Activated B cell treated with CpG ODN at 0.5 μM for 24 hours (primary cell): ENCODE measurements at regions not wholly inside any gene's neighbourhood (a gene's known extent, or its start where the extent isn't known, plus 50 kb on each side); places are given as distances from the start of the nearest gene placed in this dataset.

Experiments
- ATAC-seq: fragments of 200-7000 bp; cut with Tn5 transposase; one replicate; pipeline ENCODE4 v1.10.0; 2021; ENCODE audit warnings: low read depth, mild to moderate bottlenecking, moderate library complexity
- CTCF ChIA-PET: fragments of 350-600 bp; sonication (Branson Sonifier 250); formaldehyde crosslinking; loops from one replicate; lab custom pipeline; 2021; ENCODE audit warnings: antibody characterized with exemption; lab: Charles Lee
- POLR2A ChIA-PET: fragments of 350-600 bp; sonication (Branson Sonifier 250); formaldehyde crosslinking; loops from one replicate; lab custom pipeline; 2021; ENCODE audit warnings: antibody characterized with exemption; lab: Charles Lee
- DNase-seq: peaks from one replicate; pipeline ENCODE4 v3.0.0; 2022
- H3K27ac Mint-ChIP-seq: one replicate; pipeline ENCODE4 v1.8.0; 2020; ENCODE audit warnings: mixed read lengths
- H3K27me3 Mint-ChIP-seq: one replicate; pipeline ENCODE4 v1.8.0; 2021; ENCODE audit warnings: mixed read lengths
- H3K36me3 Mint-ChIP-seq: one replicate; pipeline ENCODE4 v1.8.0; 2021; ENCODE audit warnings: low read depth, mixed read lengths
- H3K4me1 Mint-ChIP-seq: one replicate; pipeline ENCODE4 v1.8.0; 2021; ENCODE audit warnings: mixed read lengths
- H3K4me3 Mint-ChIP-seq: one replicate; pipeline ENCODE4 v1.8.0; 2020; ENCODE audit warnings: mild to moderate bottlenecking, mixed read lengths
- H3K9me3 Mint-ChIP-seq: one replicate; pipeline ENCODE4 v1.8.0; 2020; ENCODE audit warnings: mixed read lengths
- intact Hi-C: fragments of 100-400 bp; cut with micrococcal nuclease; formaldehyde crosslinking; loops from one replicate; pipeline ENCODE4 v1.15.1; 2024
- TF ChIP-seq, protein P1 (sequence below): fragments of 200-600 bp; IDR thresholded peaks from one replicate; pipeline ENCODE4 v1.8.0; 2022; ENCODE audit warnings: antibody characterized with exemption, mild to moderate bottlenecking

DNA sequence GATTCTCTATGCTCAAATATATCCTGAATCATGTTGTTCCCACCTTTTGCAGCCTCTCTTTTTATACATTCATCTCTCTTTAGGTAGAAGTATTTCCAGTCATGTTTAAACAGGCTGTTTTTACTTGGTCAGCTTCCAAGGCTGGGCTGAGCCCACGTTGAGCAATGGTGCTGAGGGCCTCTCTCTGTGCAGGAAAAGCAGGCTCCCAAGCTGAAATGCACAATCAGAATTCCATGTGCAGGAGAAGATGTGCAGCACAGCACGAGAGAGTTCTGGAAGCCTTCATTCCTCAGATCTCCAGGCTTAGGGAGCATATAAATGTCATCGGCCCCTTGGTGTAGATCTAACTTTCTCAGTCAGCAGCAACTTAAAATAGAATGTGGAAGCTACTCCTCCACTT is 588.5 kb downstream of the TNS3 start:
- Mint-ChIP-seq H3K36me3 (no peaks in the 10 kb centered on the region), H3K27me3 (no peaks in the 10 kb centered on the region), H3K9me3 (no peaks in the 10 kb centered on the region), H3K4me1 (no peaks in the 10 kb centered on the region), H3K27ac (no peak overlapping the region), H3K4me3 (no peak overlapping the region)
- intact Hi-C loops: no loop called here
- TF ChIP-seq, protein P1, sequence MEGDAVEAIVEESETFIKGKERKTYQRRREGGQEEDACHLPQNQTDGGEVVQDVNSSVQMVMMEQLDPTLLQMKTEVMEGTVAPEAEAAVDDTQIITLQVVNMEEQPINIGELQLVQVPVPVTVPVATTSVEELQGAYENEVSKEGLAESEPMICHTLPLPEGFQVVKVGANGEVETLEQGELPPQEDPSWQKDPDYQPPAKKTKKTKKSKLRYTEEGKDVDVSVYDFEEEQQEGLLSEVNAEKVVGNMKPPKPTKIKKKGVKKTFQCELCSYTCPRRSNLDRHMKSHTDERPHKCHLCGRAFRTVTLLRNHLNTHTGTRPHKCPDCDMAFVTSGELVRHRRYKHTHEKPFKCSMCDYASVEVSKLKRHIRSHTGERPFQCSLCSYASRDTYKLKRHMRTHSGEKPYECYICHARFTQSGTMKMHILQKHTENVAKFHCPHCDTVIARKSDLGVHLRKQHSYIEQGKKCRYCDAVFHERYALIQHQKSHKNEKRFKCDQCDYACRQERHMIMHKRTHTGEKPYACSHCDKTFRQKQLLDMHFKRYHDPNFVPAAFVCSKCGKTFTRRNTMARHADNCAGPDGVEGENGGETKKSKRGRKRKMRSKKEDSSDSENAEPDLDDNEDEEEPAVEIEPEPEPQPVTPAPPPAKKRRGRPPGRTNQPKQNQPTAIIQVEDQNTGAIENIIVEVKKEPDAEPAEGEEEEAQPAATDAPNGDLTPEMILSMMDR: no peak
- ATAC-seq (no peak), DNase-seq (no peak)
- POLR2A ChIA-PET: no interaction called here
- CTCF ChIA-PET: no interaction called here

DNA sequence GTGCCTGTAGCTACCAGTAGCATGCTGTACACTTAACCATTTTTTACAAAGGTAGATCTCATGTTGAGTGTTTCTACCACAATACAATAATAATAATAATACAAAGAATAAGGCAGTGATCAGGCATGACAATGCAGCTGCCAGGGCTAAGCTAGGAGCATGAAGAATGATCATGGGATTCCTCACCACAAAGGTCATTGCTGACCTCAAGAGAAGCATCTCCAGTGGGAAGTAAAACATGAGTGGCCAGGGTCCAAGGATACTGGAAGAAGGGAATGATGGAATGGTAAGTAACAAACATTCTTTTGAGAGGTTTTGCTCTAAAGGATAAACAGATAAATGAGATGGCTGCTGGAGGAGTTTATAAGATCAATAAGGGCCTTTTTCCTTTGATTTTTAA is 591.1 kb downstream of the TNS3 start:
- POLR2A ChIA-PET: no interaction called here
- CTCF ChIA-PET: no interaction called here
- intact Hi-C loops: no loop called here
- TF ChIP-seq, protein P1: no peak
- DNase-seq (no peak), ATAC-seq (no peak)
- Mint-ChIP-seq H3K4me1 (no peaks in the 10 kb centered on the region), H3K36me3 (no peaks in the 10 kb centered on the region), H3K27me3 (no peaks in the 10 kb centered on the region), H3K27ac (no peak overlapping the region), H3K9me3 (no peaks in the 10 kb centered on the region), H3K4me3 (no peak overlapping the region)

DNA sequence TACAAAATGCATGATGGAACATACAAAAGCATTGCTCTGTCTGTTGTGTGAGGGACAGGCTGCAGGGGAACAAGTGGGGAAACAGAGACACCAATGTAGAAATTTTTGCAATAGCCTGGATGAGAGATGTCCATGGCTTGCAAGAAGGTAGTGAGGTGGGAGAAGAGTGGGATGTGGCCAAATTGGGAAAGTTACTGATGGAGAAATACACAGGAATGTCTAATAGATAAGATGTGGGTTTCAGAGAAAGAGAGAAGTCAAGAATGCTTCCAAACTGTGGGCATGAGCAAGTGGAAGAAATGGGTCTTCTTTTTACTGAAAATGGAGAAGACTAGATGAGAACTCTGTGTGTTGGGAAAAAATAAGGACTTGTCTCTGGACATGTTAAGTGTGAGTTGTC is 592.7 kb downstream of the TNS3 start:
- Mint-ChIP-seq H3K4me3 (no peak overlapping the region), H3K4me1 (no peaks in the 10 kb centered on the region), H3K27ac (no peak overlapping the region), H3K9me3 (no peaks in the 10 kb centered on the region), H3K36me3 (no peaks in the 10 kb centered on the region), H3K27me3 (no peaks in the 10 kb centered on the region)
- ATAC-seq (no peak), DNase-seq (no peak)
- TF ChIP-seq, protein P1: no peak
- POLR2A ChIA-PET: no interaction called here
- CTCF ChIA-PET: no interaction called here
- intact Hi-C loops: no loop called here

DNA sequence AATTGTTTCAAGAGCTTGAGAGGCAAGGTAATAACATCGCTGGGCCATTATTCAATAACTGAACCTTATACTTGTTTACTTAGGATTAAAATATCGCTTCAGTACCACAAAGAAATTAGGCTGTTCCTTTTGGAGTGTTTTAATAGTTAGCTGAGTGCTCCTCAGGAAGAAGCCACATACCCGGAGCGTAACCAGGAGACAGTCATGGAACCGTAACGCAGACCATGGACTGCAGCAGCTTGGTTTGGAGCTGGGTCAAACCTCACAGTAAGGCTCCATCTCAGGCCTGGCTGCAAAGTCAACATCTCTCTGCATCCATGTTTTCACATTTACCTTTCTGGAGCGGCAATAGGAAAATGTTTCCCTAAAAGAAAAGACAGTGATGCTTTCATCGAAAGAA is 599.0 kb downstream of the TNS3 start:
- H3K4me1 Mint-ChIP-seq: no peaks in the 10 kb centered on the region
- POLR2A ChIA-PET: no interaction called here
- H3K4me3 Mint-ChIP-seq: no peak overlapping the region
- DNase-seq: no peak
- no peaks in the 10 kb centered on the region for H3K27me3 Mint-ChIP-seq
- CTCF ChIA-PET: no interaction called here
- ATAC-seq: no peak
- intact Hi-C loops: no loop called here
- TF ChIP-seq, protein P1: no peak
- no peak overlapping the region for H3K27ac Mint-ChIP-seq
- H3K36me3 Mint-ChIP-seq: no peaks in the 10 kb centered on the region
- H3K9me3 Mint-ChIP-seq: no peaks in the 10 kb centered on the region

DNA sequence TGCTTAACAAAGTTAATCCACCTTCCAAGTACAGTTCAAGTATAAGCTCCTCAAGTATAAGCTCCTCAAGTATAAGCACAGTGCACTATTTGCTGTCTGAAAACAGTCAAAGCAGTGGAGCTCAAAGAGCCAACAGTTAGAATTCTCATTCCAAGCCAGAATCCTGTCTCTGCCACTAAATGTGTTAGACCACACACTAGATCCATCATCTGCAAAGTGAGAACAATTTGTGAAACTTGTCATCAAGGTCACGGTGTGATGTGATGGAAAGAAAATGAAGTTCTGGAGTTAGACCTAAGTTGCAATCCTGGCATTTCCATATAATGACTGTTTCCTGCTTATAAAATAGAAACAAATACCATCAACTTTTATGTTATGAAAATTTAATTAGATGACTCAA is 602.5 kb downstream of the TNS3 start:
- H3K27me3 Mint-ChIP-seq: peaks cover 2% of the 10 kb centered on the region
- intact Hi-C loops: no loop called here
- no peaks in the 10 kb centered on the region for H3K4me1 Mint-ChIP-seq
- DNase-seq: no peak
- ATAC-seq: no peak
- TF ChIP-seq, protein P1: no peak
- no peak overlapping the region for H3K27ac Mint-ChIP-seq
- no peak overlapping the region for H3K4me3 Mint-ChIP-seq
- no peaks in the 10 kb centered on the region for H3K36me3 Mint-ChIP-seq
- ChIA-PET POLR2A (no interaction called here), CTCF (no interaction called here)
- H3K9me3 Mint-ChIP-seq: no peaks in the 10 kb centered on the region
